ENCODE measurements at regions not wholly inside any gene's neighbourhood (a gene's known extent, or its start where the extent isn't known, plus 50 kb on each side); places are given as distances from the start of the nearest gene placed in this dataset.

GRCh38 chr6:30828027-30828962, 56.0 kb upstream of the DDR1 start (continued):
- TF ChIP-seq, protein P1, sequence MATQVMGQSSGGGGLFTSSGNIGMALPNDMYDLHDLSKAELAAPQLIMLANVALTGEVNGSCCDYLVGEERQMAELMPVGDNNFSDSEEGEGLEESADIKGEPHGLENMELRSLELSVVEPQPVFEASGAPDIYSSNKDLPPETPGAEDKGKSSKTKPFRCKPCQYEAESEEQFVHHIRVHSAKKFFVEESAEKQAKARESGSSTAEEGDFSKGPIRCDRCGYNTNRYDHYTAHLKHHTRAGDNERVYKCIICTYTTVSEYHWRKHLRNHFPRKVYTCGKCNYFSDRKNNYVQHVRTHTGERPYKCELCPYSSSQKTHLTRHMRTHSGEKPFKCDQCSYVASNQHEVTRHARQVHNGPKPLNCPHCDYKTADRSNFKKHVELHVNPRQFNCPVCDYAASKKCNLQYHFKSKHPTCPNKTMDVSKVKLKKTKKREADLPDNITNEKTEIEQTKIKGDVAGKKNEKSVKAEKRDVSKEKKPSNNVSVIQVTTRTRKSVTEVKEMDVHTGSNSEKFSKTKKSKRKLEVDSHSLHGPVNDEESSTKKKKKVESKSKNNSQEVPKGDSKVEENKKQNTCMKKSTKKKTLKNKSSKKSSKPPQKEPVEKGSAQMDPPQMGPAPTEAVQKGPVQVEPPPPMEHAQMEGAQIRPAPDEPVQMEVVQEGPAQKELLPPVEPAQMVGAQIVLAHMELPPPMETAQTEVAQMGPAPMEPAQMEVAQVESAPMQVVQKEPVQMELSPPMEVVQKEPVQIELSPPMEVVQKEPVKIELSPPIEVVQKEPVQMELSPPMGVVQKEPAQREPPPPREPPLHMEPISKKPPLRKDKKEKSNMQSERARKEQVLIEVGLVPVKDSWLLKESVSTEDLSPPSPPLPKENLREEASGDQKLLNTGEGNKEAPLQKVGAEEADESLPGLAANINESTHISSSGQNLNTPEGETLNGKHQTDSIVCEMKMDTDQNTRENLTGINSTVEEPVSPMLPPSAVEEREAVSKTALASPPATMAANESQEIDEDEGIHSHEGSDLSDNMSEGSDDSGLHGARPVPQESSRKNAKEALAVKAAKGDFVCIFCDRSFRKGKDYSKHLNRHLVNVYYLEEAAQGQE (IDR thresholded peaks at IDR 0.05; ENCODE audit: borderline replicate concordance): peak; percentile 98
- TF ChIP-seq, protein P1 (CRISPR knock-in tag; IDR thresholded peaks at IDR 0.05; ENCODE audit: low read depth): no peak
- TF ChIP-seq PKNOX1 (IDR thresholded peaks at IDR 0.05) (peak; percentile 25; the same call in 1 of the 2 replicates), SMARCA4 (IDR thresholded peaks at IDR 0.05) (peak; percentile 47), KAT2B (IDR thresholded peaks at IDR 0.05; ENCODE audit: low read depth, low read length) (peak; percentile 35), ATF1 (CRISPR knock-in tag; IDR thresholded peaks at IDR 0.05) (no peak), ATF1 (tag; IDR thresholded peaks at IDR 0.05) (0 out of 2 replicates have a peak, but pooled peaks have one; percentile 45), CBFA2T3 (IDR thresholded peaks at IDR 0.05) (0 out of 2 replicates have a peak, but pooled peaks have one; percentile 1), ID3 (CRISPR knock-in tag; IDR thresholded peaks at IDR 0.05) (no peak), ID3 (tag; IDR thresholded peaks at IDR 0.05) (peak; percentile 72)
- TF ChIP-seq, protein P2, sequence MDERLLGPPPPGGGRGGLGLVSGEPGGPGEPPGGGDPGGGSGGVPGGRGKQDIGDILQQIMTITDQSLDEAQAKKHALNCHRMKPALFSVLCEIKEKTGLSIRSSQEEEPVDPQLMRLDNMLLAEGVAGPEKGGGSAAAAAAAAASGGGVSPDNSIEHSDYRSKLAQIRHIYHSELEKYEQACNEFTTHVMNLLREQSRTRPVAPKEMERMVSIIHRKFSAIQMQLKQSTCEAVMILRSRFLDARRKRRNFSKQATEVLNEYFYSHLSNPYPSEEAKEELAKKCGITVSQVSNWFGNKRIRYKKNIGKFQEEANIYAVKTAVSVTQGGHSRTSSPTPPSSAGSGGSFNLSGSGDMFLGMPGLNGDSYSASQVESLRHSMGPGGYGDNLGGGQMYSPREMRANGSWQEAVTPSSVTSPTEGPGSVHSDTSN (CRISPR knock-in tag; IDR thresholded peaks at IDR 0.05; ENCODE audit: low read depth): no peak
- TF ChIP-seq, protein P2 (tag; conservative IDR thresholded peaks at IDR 0.05; ENCODE audit: low read depth): peak; percentile 50; the same call in 1 of the 2 replicates
- TF ChIP-seq, protein P3, sequence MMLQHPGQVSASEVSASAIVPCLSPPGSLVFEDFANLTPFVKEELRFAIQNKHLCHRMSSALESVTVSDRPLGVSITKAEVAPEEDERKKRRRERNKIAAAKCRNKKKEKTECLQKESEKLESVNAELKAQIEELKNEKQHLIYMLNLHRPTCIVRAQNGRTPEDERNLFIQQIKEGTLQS (IDR thresholded peaks at IDR 0.05): peak; percentile 48; the same call in 1 of the 2 replicates
- TF ChIP-seq, protein P3 (CRISPR knock-in tag; conservative IDR thresholded peaks at IDR 0.05): 0 out of 2 replicates have a peak, but pooled peaks have one; percentile 40

Data from K562 (cell line).